ENCODE measurements at regions not wholly inside any gene's neighbourhood (a gene's known extent, or its start where the extent isn't known, plus 50 kb on each side); places are given as distances from the start of the nearest gene placed in this dataset.

GRCh38 chr22:17307566-17307965, 61.7 kb upstream of the CECR2 start:
- peaks cover 5 to 6% of the 10 kb centered on the region in 2 donors for H3K4me1 Mint-ChIP-seq
- no peaks in the 10 kb centered on the region for H3K9me3 ChIP-seq (ENCODE audit: control insufficient read depth, insufficient read depth, low read length)
- H3K4me3 Mint-ChIP-seq, result no peak overlapping the region
- 89% methylated on average over 9 of the region's 9 CpGs for WGBS (ENCODE audit: insufficient coverage)
- H3K9me3 Mint-ChIP-seq, result no peaks in the 10 kb centered on the region
- H3K27me3 ChIP-seq (ENCODE audit: control insufficient read depth, insufficient read depth, low read length), result no peaks in the 10 kb centered on the region
- no peak for TF ChIP-seq CTCF (IDR thresholded peaks at IDR 0.05)
- no peak overlapping the region for H3K27ac Mint-ChIP-seq
- H3K27me3 Mint-ChIP-seq (ENCODE audit: low read depth in 2 of 2), result no peaks in the 10 kb centered on the region
- intact Hi-C loops (cut with micrococcal nuclease), result no loop called here
- no peaks in the 10 kb centered on the region for H3K36me3 ChIP-seq (ENCODE audit: control insufficient read depth, insufficient read depth, low read length)
- DNase-seq (no peak), ATAC-seq (no peak)
- H3K4me3 ChIP-seq (ENCODE audit: low read length), result no peak overlapping the region
- no peak overlapping the region for H3K27ac ChIP-seq (ENCODE audit: low read length)
- peaks cover 15% of the 10 kb centered on the region for H3K4me1 ChIP-seq (ENCODE audit: control insufficient read depth, insufficient read depth, low read length)
- no peaks in the 10 kb centered on the region for H3K36me3 Mint-ChIP-seq

- no peaks in the 10 kb centered on the region for H3K9me3 ChIP-seq (ENCODE audit: control insufficient read depth, insufficient read depth, low read length)
- Mint-ChIP-seq H3K4me1 (peaks cover 5 to 6% of the 10 kb centered on the region in 2 donors), H3K4me3 (no peak overlapping the region), H3K36me3 (no peaks in the 10 kb centered on the region), H3K9me3 (no peaks in the 10 kb centered on the region), H3K27ac (no peak overlapping the region), H3K27me3 (ENCODE audit: low read depth in 2 of 2) (no peaks in the 10 kb centered on the region)
- no peak for DNase-seq
- H3K4me3 ChIP-seq (ENCODE audit: low read length), result no peak overlapping the region
- no peaks in the 10 kb centered on the region for H3K27me3 ChIP-seq (ENCODE audit: control insufficient read depth, insufficient read depth, low read length)
- TF ChIP-seq CTCF (IDR thresholded peaks at IDR 0.05), result no peak
- 93% methylated on average over 5 of the region's 5 CpGs for whole genome bisulfite sequencing (ENCODE audit: insufficient coverage)
- peaks cover 15% of the 10 kb centered on the region for H3K4me1 ChIP-seq (ENCODE audit: control insufficient read depth, insufficient read depth, low read length)
- intact Hi-C loops (cut with micrococcal nuclease), result no loop called here
- no peaks in the 10 kb centered on the region for H3K36me3 ChIP-seq (ENCODE audit: control insufficient read depth, insufficient read depth, low read length)
- no peak for ATAC-seq
- H3K27ac ChIP-seq (ENCODE audit: low read length), result no peak overlapping the region
Measured at GRCh38 chr22:17305076-17305475, 64.2 kb upstream of the CECR2 start.

GRCh38 chr22:17303840-17304779, 65.2 kb upstream of the CECR2 start:
- no peak for TF ChIP-seq CTCF (IDR thresholded peaks at IDR 0.05)
- intact Hi-C loops (cut with micrococcal nuclease), result no loop called here
- peak overlapping the region; percentile 43 for H3K27ac ChIP-seq (ENCODE audit: low read length)

More at GRCh38 chr22:17303840-17304779, 65.2 kb upstream of the CECR2 start:
- Histone ChIP-seq H3K27me3 (ENCODE audit: control insufficient read depth, insufficient read depth, low read length) (no peaks in the 10 kb centered on the region), H3K36me3 (ENCODE audit: control insufficient read depth, insufficient read depth, low read length) (no peaks in the 10 kb centered on the region), H3K4me3 (ENCODE audit: low read length) (no peak overlapping the region), H3K4me1 (ENCODE audit: control insufficient read depth, insufficient read depth, low read length) (peaks cover 15% of the 10 kb centered on the region), H3K9me3 (ENCODE audit: control insufficient read depth, insufficient read depth, low read length) (no peaks in the 10 kb centered on the region)
- Mint-ChIP-seq H3K36me3 (no peaks in the 10 kb centered on the region), H3K27me3 (ENCODE audit: low read depth in 2 of 2) (no peaks in the 10 kb centered on the region), H3K27ac (no peak overlapping the region), H3K4me3 (no peak overlapping the region), H3K4me1 (peaks cover 5 to 6% of the 10 kb centered on the region in 2 donors), H3K9me3 (no peaks in the 10 kb centered on the region)
- ATAC-seq, result peak; percentile 58 to 79 (median 70)
- DNase-seq, result peak in 1 of 2 donors; percentile 88
- 63% methylated on average over 21 of the region's 21 CpGs for WGBS (ENCODE audit: insufficient coverage)
